LoVo (cell line): ENCODE measurements at regions not wholly inside any gene's neighbourhood (a gene's known extent, or its start where the extent isn't known, plus 50 kb on each side); places are given as distances from the start of the nearest gene placed in this dataset.

Source experiments
- DNase-seq: peaks from one replicate; pipeline ENCODE4 v3.0.0-alpha.2; 2016; ENCODE audit warnings: low spot score

- DNase-seq, result no peak
Measured at GRCh38 chr4:173929921-173930320, 353.5 kb downstream of the FBXO8 start.

GRCh38 chr4:173924561-173924960 lies 358.9 kb downstream of the FBXO8 start:
- no peak for DNase-seq

- no peak for DNase-seq
Measured at GRCh38 chr4:173919861-173920260, 363.6 kb downstream of the FBXO8 start.

GRCh38 chr4:173919196-173919595 lies 364.3 kb downstream of the FBXO8 start:
- DNase-seq, result no peak

GRCh38 chr4:173917255-173917960 lies 366.1 kb downstream of the FBXO8 start:
- no peak for DNase-seq

- DNase-seq, result no peak
Measured at GRCh38 chr4:173913496-173913895, 370.0 kb downstream of the FBXO8 start.

GRCh38 chr4:173912384-173912783 lies 371.1 kb downstream of the FBXO8 start:
- no peak for DNase-seq

GRCh38 chr4:173910891-173911290 lies 372.6 kb downstream of the FBXO8 start:
- no peak for DNase-seq

- DNase-seq, result no peak
Measured at GRCh38 chr4:173909294-173909693, 374.2 kb downstream of the FBXO8 start.

- no peak for DNase-seq
Measured at GRCh38 chr4:173899813-173900212, 369.8 kb upstream of the HAND2 start.

GRCh38 chr4:173891072-173891471 lies 361.0 kb upstream of the HAND2 start:
- no peak for DNase-seq

- no peak for DNase-seq
Measured at GRCh38 chr4:173883821-173884220, 353.8 kb upstream of the HAND2 start.

- no peak for DNase-seq
Measured at GRCh38 chr4:173880897-173881296, 350.9 kb upstream of the HAND2 start.

- DNase-seq, result no peak
Measured at GRCh38 chr4:173879509-173879908, 349.5 kb upstream of the HAND2 start.

- DNase-seq, result no peak
Measured at GRCh38 chr4:173878701-173879100, 348.7 kb upstream of the HAND2 start.

GRCh38 chr4:173871643-173872042 lies 341.6 kb upstream of the HAND2 start:
- no peak for DNase-seq

- DNase-seq, result no peak
Measured at GRCh38 chr4:173866322-173867026, 336.4 kb upstream of the HAND2 start.

GRCh38 chr4:173862754-173863153 lies 332.7 kb upstream of the HAND2 start:
- no peak for DNase-seq

GRCh38 chr4:173860094-173860493 lies 330.1 kb upstream of the HAND2 start:
- DNase-seq, result no peak

- DNase-seq, result no peak
Measured at GRCh38 chr4:173859091-173859713, 329.2 kb upstream of the HAND2 start.

GRCh38 chr4:173858471-173858870 lies 328.4 kb upstream of the HAND2 start:
- no peak for DNase-seq

- no peak for DNase-seq
Measured at GRCh38 chr4:173857828-173858227, 327.8 kb upstream of the HAND2 start.

- DNase-seq, result no peak
Measured at GRCh38 chr4:173855015-173855414, 325.0 kb upstream of the HAND2 start.
